A673 (cell line): ENCODE measurements at regions not wholly inside any gene's neighbourhood (a gene's known extent, or its start where the extent isn't known, plus 50 kb on each side); places are given as distances from the start of the nearest gene placed in this dataset.

Source experiments
- EZH2 ChIP-seq: fragments of 200-600 bp; sonication (generic); IDR thresholded peaks from 2 replicates; pipeline ENCODE4 v1.6.1; 2017; ENCODE audit warnings: borderline replicate concordance, low read depth, mild to moderate bottlenecking, mixed read lengths, antibody characterized with exemption, low read length; ENCODE audit not compliant: poor library complexity, severe bottlenecking
- TF ChIP-seq, protein P1 (sequence below): fragments of 300-800, 200-600 bp; sonication (generic); conservative IDR thresholded peaks from 2 replicates; pipeline ENCODE4 v1.5.1; 2017; ENCODE audit warnings: low read depth, mild to moderate bottlenecking, antibody characterized with exemption, low read length, moderate library complexity, mixed read lengths

DNA sequence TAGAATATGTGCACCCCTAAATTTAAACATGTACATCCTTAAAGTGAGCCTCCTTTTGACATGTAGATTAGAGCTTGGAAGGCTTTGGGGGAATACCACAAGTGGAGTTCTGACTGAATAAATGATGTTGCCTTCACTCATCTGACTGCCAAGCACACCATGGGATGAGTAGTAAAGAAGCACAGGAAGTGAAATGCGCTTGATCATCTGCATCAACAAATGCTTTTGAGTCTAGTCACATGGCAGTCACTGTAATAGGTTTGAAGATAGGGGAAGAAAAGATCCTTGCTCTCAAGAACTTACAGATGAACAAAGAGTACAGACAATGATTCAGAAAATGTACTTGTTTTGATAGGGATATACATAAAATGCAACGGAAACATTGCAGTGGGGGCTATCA is 62.0 kb upstream of the STARD4 start:
- TF ChIP-seq, protein P1, sequence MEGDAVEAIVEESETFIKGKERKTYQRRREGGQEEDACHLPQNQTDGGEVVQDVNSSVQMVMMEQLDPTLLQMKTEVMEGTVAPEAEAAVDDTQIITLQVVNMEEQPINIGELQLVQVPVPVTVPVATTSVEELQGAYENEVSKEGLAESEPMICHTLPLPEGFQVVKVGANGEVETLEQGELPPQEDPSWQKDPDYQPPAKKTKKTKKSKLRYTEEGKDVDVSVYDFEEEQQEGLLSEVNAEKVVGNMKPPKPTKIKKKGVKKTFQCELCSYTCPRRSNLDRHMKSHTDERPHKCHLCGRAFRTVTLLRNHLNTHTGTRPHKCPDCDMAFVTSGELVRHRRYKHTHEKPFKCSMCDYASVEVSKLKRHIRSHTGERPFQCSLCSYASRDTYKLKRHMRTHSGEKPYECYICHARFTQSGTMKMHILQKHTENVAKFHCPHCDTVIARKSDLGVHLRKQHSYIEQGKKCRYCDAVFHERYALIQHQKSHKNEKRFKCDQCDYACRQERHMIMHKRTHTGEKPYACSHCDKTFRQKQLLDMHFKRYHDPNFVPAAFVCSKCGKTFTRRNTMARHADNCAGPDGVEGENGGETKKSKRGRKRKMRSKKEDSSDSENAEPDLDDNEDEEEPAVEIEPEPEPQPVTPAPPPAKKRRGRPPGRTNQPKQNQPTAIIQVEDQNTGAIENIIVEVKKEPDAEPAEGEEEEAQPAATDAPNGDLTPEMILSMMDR = no peak
- no peak for TF ChIP-seq EZH2
